Endodermal cell (in vitro differentiated cells): ENCODE measurements at regions not wholly inside any gene's neighbourhood (a gene's known extent, or its start where the extent isn't known, plus 50 kb on each side); places are given as distances from the start of the nearest gene placed in this dataset.

ENCODE experiments used
- DNase-seq: peaks from one replicate; pipeline ENCODE4 v3.0.0-alpha.2; 2017
- H3K27ac ChIP-seq: 2 replicates; pipeline ENCODE4 v1.5.1; 2013; ENCODE audit warnings: mild to moderate bottlenecking, low read depth, low read length, moderate library complexity
- H3K27me3 ChIP-seq: 2 replicates; pipeline ENCODE4 v1.6.1; 2013; ENCODE audit warnings: mild to moderate bottlenecking, low read length, moderate library complexity; ENCODE audit not compliant: insufficient read depth, control insufficient read depth, poor library complexity, severe bottlenecking
- H3K36me3 ChIP-seq: 2 replicates; pipeline ENCODE4 v1.7.0; 2013; ENCODE audit warnings: mild to moderate bottlenecking, low read length, moderate library complexity; ENCODE audit not compliant: control insufficient read depth, insufficient read depth
- H3K4me1 ChIP-seq: one replicate; pipeline ENCODE4 v1.7.0; 2013; ENCODE audit warnings: low read length; ENCODE audit not compliant: control insufficient read depth, insufficient read depth
- H3K4me3 ChIP-seq: 2 replicates; pipeline ENCODE4 v1.5.1; 2013; ENCODE audit warnings: mild to moderate bottlenecking, low read length, moderate library complexity
- H3K9ac ChIP-seq: 2 replicates; pipeline ENCODE4 v1.6.1; 2013; ENCODE audit warnings: mild to moderate bottlenecking, low read length, moderate library complexity; ENCODE audit not compliant: poor library complexity, severe bottlenecking; ENCODE audit errors: extremely low read depth
- H3K9me3 ChIP-seq: 2 replicates; pipeline ENCODE4 v1.6.1; 2013; ENCODE audit warnings: mild to moderate bottlenecking, low read length, moderate library complexity; ENCODE audit not compliant: control insufficient read depth
- H3K27ac Mint-ChIP-seq: 2 replicates; pipeline ENCODE4 v1.8.0; 2020; ENCODE audit warnings: mixed read lengths
- H3K27me3 Mint-ChIP-seq: 2 replicates; pipeline ENCODE4 v1.8.0; 2021; ENCODE audit warnings: mild to moderate bottlenecking, mixed read lengths; ENCODE audit not compliant: insufficient read depth
- H3K36me3 Mint-ChIP-seq: 2 replicates; pipeline ENCODE4 v1.8.0; 2020; ENCODE audit warnings: low read depth, mixed read lengths
- H3K4me1 Mint-ChIP-seq: 2 replicates; pipeline ENCODE4 v1.8.0; 2020; ENCODE audit warnings: mixed read lengths
- H3K4me3 Mint-ChIP-seq: 2 replicates; pipeline ENCODE4 v1.8.0; 2020; ENCODE audit warnings: mild to moderate bottlenecking, moderate library complexity, mixed read lengths
- H3K9me3 Mint-ChIP-seq: 2 replicates; pipeline ENCODE4 v1.8.0; 2020; ENCODE audit warnings: mild to moderate bottlenecking, mixed read lengths
- WGBS, 2 experiments: methylation state at CpG; one replicate each; pipeline versions ENCODE4 v1.1.5 to v1.1.7; 2013; ENCODE audit warnings: missing lambda C conversion rate in 2 of 2, mixed read lengths in 1 of 2; ENCODE audit not compliant: insufficient coverage in 1 of 2, insufficient read length in 1 of 2; 5-methylcytosine and 5-hydroxymethylcytosine counted together
- TF ChIP-seq, protein P1 (sequence below): fragments of 200-600 bp; sonication (generic); conservative IDR thresholded peaks from 2 replicates; pipeline ENCODE4 v1.5.0; 2021; ENCODE audit warnings: antibody characterized with exemption, mild to moderate bottlenecking

DNA sequence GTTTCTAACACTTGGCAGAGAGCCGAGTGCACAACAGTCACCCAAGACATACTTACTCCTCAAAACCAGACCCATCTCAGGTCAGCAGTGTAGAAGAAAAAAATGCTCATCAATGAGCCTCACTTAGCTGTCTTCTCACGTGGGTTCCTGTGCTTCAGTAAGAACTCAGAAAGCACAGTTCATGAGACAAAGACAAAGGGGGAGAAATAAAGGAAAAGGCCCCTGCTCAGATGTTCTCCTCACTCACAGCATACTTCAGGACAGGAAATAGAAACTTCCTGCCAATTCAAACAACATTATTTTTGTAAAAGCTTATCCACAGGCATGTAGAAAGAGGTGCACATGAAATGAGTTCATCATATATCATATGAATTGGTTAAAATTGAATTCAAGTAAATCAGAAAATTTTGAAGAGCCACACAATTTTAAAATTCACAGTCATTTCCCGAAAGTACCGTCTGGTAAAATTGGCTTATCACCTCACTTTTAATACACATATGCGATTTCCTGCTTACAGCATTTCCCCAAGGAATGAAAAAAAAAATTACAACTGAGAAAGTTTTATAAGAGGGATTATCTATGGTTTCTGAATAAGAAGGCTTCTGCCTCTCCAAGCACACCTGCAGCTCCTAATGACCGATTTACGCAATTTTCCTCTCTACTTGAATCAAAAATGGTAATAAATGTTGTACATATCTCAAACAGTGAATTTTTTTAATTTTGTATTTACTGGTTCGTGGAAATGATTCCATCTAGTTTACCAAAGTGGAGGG, 328.3 kb downstream of the TMEM167A start:
- Histone ChIP-seq H3K36me3 (no peaks in the 10 kb centered on the region), H3K4me1 (no peaks in the 10 kb centered on the region), H3K27me3 (no peaks in the 10 kb centered on the region), H3K4me3 (no peak overlapping the region), H3K9ac (no peak overlapping the region), H3K27ac (no peak overlapping the region), H3K9me3 (no peaks in the 10 kb centered on the region)
- DNase-seq: no peak
- H3K9me3 Mint-ChIP-seq: peaks cover 11% of the 10 kb centered on the region
- H3K4me1 Mint-ChIP-seq: no peaks in the 10 kb centered on the region
- H3K36me3 Mint-ChIP-seq: no peaks in the 10 kb centered on the region
- H3K4me3 Mint-ChIP-seq: no peak overlapping the region
- H3K27me3 Mint-ChIP-seq: no peaks in the 10 kb centered on the region
- TF ChIP-seq, protein P1, sequence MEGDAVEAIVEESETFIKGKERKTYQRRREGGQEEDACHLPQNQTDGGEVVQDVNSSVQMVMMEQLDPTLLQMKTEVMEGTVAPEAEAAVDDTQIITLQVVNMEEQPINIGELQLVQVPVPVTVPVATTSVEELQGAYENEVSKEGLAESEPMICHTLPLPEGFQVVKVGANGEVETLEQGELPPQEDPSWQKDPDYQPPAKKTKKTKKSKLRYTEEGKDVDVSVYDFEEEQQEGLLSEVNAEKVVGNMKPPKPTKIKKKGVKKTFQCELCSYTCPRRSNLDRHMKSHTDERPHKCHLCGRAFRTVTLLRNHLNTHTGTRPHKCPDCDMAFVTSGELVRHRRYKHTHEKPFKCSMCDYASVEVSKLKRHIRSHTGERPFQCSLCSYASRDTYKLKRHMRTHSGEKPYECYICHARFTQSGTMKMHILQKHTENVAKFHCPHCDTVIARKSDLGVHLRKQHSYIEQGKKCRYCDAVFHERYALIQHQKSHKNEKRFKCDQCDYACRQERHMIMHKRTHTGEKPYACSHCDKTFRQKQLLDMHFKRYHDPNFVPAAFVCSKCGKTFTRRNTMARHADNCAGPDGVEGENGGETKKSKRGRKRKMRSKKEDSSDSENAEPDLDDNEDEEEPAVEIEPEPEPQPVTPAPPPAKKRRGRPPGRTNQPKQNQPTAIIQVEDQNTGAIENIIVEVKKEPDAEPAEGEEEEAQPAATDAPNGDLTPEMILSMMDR: no peak
- H3K27ac Mint-ChIP-seq: no peak overlapping the region
- WGBS, 2 experiments: 93 to 94% methylated on average over 2 to 8 of the region's 8 CpGs

DNA sequence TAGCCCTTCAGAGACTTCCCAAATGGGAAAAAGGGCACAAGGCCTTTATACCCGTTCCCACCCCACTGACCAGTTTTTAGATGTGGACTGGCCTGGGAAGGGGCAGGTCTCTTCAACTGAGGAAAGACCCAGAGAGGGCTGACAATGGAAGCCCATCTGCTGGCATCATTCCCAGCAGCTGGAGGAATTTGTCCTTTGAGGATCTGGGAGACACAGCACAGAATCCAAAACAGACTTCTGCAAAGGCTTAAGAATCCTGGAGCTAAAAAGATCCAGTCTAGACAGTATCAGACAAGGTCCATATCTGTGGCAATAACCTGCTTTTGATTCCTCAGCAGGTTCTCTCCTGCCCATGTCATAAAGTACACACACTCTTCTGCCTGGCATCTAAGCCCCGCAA, 329.2 kb downstream of the TMEM167A start:
- Histone ChIP-seq H3K4me1 (no peaks in the 10 kb centered on the region), H3K36me3 (no peaks in the 10 kb centered on the region), H3K9me3 (no peaks in the 10 kb centered on the region), H3K27me3 (no peaks in the 10 kb centered on the region), H3K4me3 (no peak overlapping the region), H3K9ac (no peak overlapping the region), H3K27ac (no peak overlapping the region)
- DNase-seq: no peak
- 96% methylated on average over 2 of the region's 2 CpGs; no CpG with 5 or more reads in 1 of the 2 experiments for WGBS, 2 experiments
- H3K27me3 Mint-ChIP-seq: no peaks in the 10 kb centered on the region
- no peaks in the 10 kb centered on the region for H3K36me3 Mint-ChIP-seq
- H3K27ac Mint-ChIP-seq: no peak overlapping the region
- no peaks in the 10 kb centered on the region for H3K4me1 Mint-ChIP-seq
- H3K4me3 Mint-ChIP-seq: no peak overlapping the region
- TF ChIP-seq, protein P1: no peak
- peaks cover 11% of the 10 kb centered on the region for H3K9me3 Mint-ChIP-seq

DNA sequence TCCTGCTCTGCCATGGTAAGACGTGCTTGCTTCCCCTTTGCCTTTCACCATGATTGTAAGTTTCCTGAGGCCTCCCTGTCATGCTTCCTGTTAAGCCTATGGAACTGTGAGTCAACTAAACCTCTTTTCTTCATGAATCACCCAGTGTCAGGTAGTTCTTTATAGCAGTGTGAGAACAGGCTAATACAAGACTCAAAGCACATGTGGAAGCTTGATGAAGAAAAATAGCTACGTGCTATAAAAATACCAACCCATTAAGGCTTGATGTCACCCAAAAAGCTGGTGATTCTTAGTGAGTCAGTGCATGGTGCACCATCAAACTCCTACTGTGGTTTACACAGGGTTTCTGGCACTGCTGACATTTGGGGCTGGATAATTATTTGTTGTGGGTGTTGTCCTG, 332.2 kb downstream of the TMEM167A start:
- no peaks in the 10 kb centered on the region for H3K4me1 Mint-ChIP-seq
- no peaks in the 10 kb centered on the region for H3K27me3 ChIP-seq
- H3K9me3 Mint-ChIP-seq: no peaks in the 10 kb centered on the region
- no peak overlapping the region for H3K27ac ChIP-seq
- H3K4me1 ChIP-seq: no peaks in the 10 kb centered on the region
- H3K9me3 ChIP-seq: no peaks in the 10 kb centered on the region
- no peaks in the 10 kb centered on the region for H3K27me3 Mint-ChIP-seq
- DNase-seq: no peak
- no peak overlapping the region for H3K4me3 ChIP-seq
- H3K27ac Mint-ChIP-seq: no peak overlapping the region
- TF ChIP-seq, protein P1: no peak
- H3K36me3 ChIP-seq: no peaks in the 10 kb centered on the region
- no peak overlapping the region for H3K4me3 Mint-ChIP-seq
- no peaks in the 10 kb centered on the region for H3K36me3 Mint-ChIP-seq
- WGBS, 2 experiments: 90 to 91% methylated on average over 2 of the region's 2 CpGs
- no peak overlapping the region for H3K9ac ChIP-seq
